ENCODE measurements at regions not wholly inside any gene's neighbourhood (a gene's known extent, or its start where the extent isn't known, plus 50 kb on each side); places are given as distances from the start of the nearest gene placed in this dataset.

DNA sequence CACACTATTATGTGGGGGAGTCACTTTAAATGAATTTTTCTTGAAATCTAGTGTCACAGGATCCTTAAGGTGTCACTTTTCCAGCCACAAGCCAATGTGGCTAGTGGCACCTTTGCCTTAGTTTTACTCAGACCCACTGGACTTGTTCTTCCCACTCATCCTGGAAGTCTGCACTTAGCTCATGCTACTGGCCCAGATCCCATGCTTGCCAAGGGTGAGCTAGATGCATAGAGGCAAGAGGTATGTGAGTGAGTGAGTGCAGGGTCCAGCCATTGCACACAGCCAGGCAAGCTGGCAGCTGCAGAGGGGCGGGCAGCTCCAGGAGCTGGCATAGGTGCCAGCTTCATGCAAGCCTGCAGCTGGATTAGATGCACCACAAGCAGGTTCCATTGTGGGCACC is 81.0 kb downstream of the CGGBP1 start:
- TF ChIP-seq, protein P1, sequence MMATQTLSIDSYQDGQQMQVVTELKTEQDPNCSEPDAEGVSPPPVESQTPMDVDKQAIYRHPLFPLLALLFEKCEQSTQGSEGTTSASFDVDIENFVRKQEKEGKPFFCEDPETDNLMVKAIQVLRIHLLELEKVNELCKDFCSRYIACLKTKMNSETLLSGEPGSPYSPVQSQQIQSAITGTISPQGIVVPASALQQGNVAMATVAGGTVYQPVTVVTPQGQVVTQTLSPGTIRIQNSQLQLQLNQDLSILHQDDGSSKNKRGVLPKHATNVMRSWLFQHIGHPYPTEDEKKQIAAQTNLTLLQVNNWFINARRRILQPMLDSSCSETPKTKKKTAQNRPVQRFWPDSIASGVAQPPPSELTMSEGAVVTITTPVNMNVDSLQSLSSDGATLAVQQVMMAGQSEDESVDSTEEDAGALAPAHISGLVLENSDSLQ (IDR thresholded peaks at IDR 0.05), result no peak
- TF ChIP-seq CEBPB (tag; IDR thresholded peaks at IDR 0.05) (no peak), CREB1 (IDR thresholded peaks at IDR 0.05) (no peak), CREB1 (CRISPR knock-in tag; IDR thresholded peaks at IDR 0.05) (no peak), JUN (IDR thresholded peaks at IDR 0.05; ENCODE audit: borderline replicate concordance, low read depth, low read length) (no peak), JUN (CRISPR knock-in tag; IDR thresholded peaks at IDR 0.05; ENCODE audit: borderline replicate concordance) (no peak), SMARCA4 (IDR thresholded peaks at IDR 0.05) (no peak), GATAD2A (IDR thresholded peaks at IDR 0.05) (no peak), POLR2A (conservative IDR thresholded peaks at IDR 0.05) (no peak), HNRNPL (IDR thresholded peaks at IDR 0.05; ENCODE audit: low read depth, low read length) (no peak), EP300 (IDR thresholded peaks at IDR 0.05; ENCODE audit: low read length) (no peak), BDP1 (IDR thresholded peaks at IDR 0.05; ENCODE audit: insufficient read depth, insufficient read length) (no peak), PTBP1 (IDR thresholded peaks at IDR 0.05; ENCODE audit: low read depth, low read length) (no peak), NR4A1 (CRISPR knock-in tag; IDR thresholded peaks at IDR 0.05) (no peak), NR4A1 (tag; IDR thresholded peaks at IDR 0.05) (no peak)
- TF ChIP-seq, protein P2, sequence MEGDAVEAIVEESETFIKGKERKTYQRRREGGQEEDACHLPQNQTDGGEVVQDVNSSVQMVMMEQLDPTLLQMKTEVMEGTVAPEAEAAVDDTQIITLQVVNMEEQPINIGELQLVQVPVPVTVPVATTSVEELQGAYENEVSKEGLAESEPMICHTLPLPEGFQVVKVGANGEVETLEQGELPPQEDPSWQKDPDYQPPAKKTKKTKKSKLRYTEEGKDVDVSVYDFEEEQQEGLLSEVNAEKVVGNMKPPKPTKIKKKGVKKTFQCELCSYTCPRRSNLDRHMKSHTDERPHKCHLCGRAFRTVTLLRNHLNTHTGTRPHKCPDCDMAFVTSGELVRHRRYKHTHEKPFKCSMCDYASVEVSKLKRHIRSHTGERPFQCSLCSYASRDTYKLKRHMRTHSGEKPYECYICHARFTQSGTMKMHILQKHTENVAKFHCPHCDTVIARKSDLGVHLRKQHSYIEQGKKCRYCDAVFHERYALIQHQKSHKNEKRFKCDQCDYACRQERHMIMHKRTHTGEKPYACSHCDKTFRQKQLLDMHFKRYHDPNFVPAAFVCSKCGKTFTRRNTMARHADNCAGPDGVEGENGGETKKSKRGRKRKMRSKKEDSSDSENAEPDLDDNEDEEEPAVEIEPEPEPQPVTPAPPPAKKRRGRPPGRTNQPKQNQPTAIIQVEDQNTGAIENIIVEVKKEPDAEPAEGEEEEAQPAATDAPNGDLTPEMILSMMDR (IDR thresholded peaks at IDR 0.05 in 2 of 3, conservative IDR thresholded peaks at IDR 0.05 in 1 of 3; ENCODE audit: insufficient read depth in 2 of 3, low read depth in 1 of 3, low read length in 3 of 3), result no peak
- TF ChIP-seq, protein P3, sequence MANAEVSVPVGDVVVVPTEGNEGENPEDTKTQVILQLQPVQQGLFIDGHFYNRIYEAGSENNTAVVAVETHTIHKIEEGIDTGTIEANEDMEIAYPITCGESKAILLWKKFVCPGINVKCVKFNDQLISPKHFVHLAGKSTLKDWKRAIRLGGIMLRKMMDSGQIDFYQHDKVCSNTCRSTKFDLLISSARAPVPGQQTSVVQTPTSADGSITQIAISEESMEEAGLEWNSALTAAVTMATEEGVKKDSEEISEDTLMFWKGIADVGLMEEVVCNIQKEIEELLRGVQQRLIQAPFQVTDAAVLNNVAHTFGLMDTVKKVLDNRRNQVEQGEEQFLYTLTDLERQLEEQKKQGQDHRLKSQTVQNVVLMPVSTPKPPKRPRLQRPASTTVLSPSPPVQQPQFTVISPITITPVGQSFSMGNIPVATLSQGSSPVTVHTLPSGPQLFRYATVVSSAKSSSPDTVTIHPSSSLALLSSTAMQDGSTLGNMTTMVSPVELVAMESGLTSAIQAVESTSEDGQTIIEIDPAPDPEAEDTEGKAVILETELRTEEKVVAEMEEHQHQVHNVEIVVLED (CRISPR knock-in tag; IDR thresholded peaks at IDR 0.05), result no peak
